ENCODE measurements at regions not wholly inside any gene's neighbourhood (a gene's known extent, or its start where the extent isn't known, plus 50 kb on each side); places are given as distances from the start of the nearest gene placed in this dataset.

GRCh38 chr15:93452537-93453211 lies 363.7 kb upstream of the RGMA start:
- no peaks in the 10 kb centered on the region for H3K27me3 Mint-ChIP-seq (ENCODE audit: low read depth)
- no peaks in the 10 kb centered on the region for H3K36me3 Mint-ChIP-seq (ENCODE audit: low read depth)
- no peak overlapping the region for H3K4me3 Mint-ChIP-seq
- H3K4me1 Mint-ChIP-seq (ENCODE audit: low read depth) = no peaks in the 10 kb centered on the region
- no peaks in the 10 kb centered on the region for H3K9me3 Mint-ChIP-seq
- H3K27ac Mint-ChIP-seq = no peak overlapping the region

DNA sequence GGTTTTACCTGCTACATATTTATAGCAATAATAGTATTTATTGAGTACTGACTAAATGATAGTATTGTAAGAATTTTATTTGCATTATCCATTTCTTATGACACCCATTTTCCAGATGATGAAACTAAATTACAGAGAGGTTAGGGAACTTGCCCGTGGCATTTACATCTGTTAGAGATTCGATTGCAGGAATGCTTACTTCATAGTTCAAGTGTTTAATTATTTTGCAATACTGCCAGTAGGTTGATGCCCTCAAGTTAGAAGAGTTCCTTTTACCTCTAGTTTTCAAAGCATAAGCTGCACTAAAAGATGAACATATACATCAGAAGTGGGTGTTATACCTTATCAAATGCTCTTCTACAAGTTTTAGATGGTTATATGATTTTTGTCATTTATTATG lies 362.8 kb upstream of the RGMA start:
- Mint-ChIP-seq H3K27me3 (ENCODE audit: low read depth) (no peaks in the 10 kb centered on the region), H3K36me3 (ENCODE audit: low read depth) (no peaks in the 10 kb centered on the region), H3K4me3 (no peak overlapping the region), H3K9me3 (no peaks in the 10 kb centered on the region), H3K4me1 (ENCODE audit: low read depth) (no peaks in the 10 kb centered on the region), H3K27ac (no peak overlapping the region)

GRCh38 chr15:93451265-93451664 lies 362.3 kb upstream of the RGMA start:
- Mint-ChIP-seq H3K4me3 (no peak overlapping the region), H3K4me1 (ENCODE audit: low read depth) (no peaks in the 10 kb centered on the region), H3K27ac (no peak overlapping the region), H3K36me3 (ENCODE audit: low read depth) (no peaks in the 10 kb centered on the region), H3K27me3 (ENCODE audit: low read depth) (no peaks in the 10 kb centered on the region), H3K9me3 (no peaks in the 10 kb centered on the region)

DNA sequence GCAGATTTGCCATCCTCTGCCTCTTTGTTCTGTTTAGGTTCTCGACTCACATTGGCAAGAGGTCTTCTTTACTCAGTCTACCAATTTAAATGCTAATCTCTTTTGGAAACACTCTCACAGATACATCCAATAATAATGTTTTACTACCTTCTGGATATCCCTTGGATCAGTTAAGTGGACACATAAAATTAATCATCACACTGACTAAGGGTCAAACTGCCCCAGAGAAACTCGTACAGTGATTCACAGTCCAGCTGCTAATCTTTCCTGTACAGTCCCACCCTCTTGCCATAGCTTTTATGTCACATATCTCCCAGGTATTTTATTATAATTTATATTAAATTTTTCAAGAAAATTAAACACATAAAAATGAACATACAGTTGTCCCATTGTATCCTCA lies 360.8 kb upstream of the RGMA start:
- Mint-ChIP-seq H3K4me1 (ENCODE audit: low read depth) (no peaks in the 10 kb centered on the region), H3K36me3 (ENCODE audit: low read depth) (no peaks in the 10 kb centered on the region), H3K27me3 (ENCODE audit: low read depth) (no peaks in the 10 kb centered on the region), H3K27ac (no peak overlapping the region), H3K4me3 (no peak overlapping the region), H3K9me3 (no peaks in the 10 kb centered on the region)

DNA sequence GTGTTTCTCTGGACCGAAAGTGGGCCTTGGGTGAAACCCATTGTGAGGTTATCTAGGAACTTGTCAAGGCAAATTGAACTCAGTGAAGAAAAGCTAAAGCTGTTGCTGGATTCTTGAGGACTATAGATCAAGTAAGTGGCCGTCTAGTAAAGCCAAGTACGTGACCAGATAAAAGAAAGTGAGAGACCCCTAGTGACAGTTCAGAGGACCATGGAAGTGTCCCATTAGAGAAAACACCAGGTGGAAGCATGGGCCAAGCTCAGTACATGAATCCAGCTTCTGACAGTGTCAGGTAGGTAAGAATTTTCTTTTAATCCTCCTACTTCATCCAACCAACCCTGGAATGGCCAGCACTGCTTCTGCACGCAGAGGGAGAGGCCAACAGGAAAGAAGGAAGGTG lies 349.3 kb upstream of the RGMA start:
- Mint-ChIP-seq H3K4me1 (ENCODE audit: low read depth) (no peaks in the 10 kb centered on the region), H3K27me3 (ENCODE audit: low read depth) (peaks cover 4% of the 10 kb centered on the region), H3K9me3 (no peaks in the 10 kb centered on the region), H3K4me3 (no peak overlapping the region), H3K36me3 (ENCODE audit: low read depth) (no peaks in the 10 kb centered on the region), H3K27ac (no peak overlapping the region)

DNA sequence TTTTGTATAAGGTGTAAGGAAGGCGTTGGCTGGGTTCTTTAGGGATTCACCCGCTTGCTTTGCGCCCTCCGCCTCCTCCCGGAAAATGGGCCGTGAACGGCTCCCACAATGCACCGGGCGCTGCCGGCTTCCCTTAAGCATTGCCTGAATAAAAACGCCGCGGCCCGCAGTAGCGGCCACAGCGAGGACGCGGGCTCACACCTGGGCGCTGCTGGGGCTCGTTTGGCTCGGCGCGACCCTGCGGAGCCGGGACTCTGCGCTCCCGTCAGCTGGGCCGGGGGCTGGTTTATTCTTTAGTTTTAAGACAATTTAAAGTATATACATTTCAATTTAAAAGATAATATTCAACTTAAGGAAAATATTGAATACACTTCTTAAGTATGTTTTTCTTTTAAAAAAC lies 343.5 kb upstream of the RGMA start:
- no peaks in the 10 kb centered on the region for H3K27me3 Mint-ChIP-seq (ENCODE audit: low read depth)
- H3K9me3 Mint-ChIP-seq = no peaks in the 10 kb centered on the region
- H3K27ac Mint-ChIP-seq = no peak overlapping the region
- H3K36me3 Mint-ChIP-seq (ENCODE audit: low read depth) = no peaks in the 10 kb centered on the region
- H3K4me1 Mint-ChIP-seq (ENCODE audit: low read depth) = no peaks in the 10 kb centered on the region
- H3K4me3 Mint-ChIP-seq = no peak overlapping the region

DNA sequence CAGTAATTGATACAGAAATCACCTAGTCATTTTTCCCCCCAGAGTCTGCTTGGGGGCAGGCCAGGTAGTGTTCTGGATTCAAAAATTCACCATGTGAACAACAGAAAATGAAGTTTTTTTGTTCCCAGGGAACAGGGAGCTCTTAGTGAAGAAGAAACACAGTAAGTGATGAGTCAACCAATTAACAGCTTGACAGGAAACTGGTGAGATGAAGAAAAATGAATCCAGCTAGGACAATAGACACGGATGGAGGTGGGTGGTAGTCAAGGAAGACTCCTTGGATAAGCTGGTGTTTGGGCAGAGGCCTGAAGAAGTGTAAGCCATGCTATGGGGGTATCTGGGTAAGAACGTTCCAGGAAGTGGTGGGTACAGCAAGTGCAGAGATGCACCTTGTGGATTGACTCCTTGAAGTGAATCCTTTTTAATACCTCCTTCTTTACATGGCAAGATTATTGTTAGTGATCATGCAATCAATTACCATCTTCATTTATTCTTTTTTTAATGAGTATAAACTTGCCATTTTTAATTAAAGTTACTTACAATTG lies 339.9 kb upstream of the RGMA start:
- no peaks in the 10 kb centered on the region for H3K36me3 Mint-ChIP-seq (ENCODE audit: low read depth)
- H3K27ac Mint-ChIP-seq = no peak overlapping the region
- H3K4me1 Mint-ChIP-seq (ENCODE audit: low read depth) = no peaks in the 10 kb centered on the region
- H3K27me3 Mint-ChIP-seq (ENCODE audit: low read depth) = no peaks in the 10 kb centered on the region
- H3K4me3 Mint-ChIP-seq = no peak overlapping the region
- no peaks in the 10 kb centered on the region for H3K9me3 Mint-ChIP-seq

DNA sequence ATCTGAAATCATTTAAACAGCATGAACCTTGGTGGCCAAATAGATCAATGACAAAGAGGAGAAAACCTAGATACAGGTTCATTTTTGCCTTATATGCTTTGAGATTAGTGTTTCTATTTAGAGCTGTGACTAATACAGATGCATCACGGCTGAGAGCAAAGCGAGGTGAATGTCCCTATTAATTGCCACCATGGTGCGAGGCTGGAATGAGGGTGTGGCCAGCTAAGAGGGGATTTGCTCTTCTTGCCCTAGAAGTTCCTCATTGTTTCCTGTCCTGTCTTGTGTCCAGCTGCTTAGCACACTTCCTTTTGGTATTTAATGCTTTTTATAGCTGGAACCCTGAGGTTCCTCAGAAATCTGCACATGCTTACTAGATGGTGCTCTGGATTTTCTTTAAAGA lies 339.1 kb upstream of the RGMA start:
- H3K27ac Mint-ChIP-seq = no peak overlapping the region
- no peaks in the 10 kb centered on the region for H3K36me3 Mint-ChIP-seq (ENCODE audit: low read depth)
- H3K27me3 Mint-ChIP-seq (ENCODE audit: low read depth) = no peaks in the 10 kb centered on the region
- H3K4me1 Mint-ChIP-seq (ENCODE audit: low read depth) = no peaks in the 10 kb centered on the region
- no peak overlapping the region for H3K4me3 Mint-ChIP-seq
- no peaks in the 10 kb centered on the region for H3K9me3 Mint-ChIP-seq

DNA sequence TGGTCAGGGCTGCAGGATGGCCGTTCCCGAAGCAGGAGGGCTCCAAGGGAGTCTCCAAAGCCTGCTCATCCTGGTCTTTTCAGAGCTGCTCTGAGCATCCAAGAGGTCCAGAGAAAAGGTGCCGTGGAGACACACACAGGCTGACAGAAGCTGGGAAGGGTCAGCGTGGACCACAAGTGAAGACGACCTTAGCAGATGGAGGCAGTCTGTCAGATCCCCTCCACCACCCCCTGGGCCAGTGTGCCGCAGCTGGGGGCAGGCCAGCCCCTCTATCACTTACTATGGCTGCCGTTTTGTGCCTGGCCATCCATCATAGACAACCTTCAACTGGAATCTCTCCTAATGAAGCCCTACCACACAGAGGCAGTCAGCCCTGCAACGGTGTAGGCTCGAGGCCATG lies 335.1 kb upstream of the RGMA start:
- no peak overlapping the region for H3K27ac Mint-ChIP-seq
- no peaks in the 10 kb centered on the region for H3K27me3 Mint-ChIP-seq (ENCODE audit: low read depth)
- H3K36me3 Mint-ChIP-seq (ENCODE audit: low read depth) = no peaks in the 10 kb centered on the region
- H3K9me3 Mint-ChIP-seq = no peaks in the 10 kb centered on the region
- H3K4me3 Mint-ChIP-seq = no peak overlapping the region
- H3K4me1 Mint-ChIP-seq (ENCODE audit: low read depth) = no peaks in the 10 kb centered on the region

DNA sequence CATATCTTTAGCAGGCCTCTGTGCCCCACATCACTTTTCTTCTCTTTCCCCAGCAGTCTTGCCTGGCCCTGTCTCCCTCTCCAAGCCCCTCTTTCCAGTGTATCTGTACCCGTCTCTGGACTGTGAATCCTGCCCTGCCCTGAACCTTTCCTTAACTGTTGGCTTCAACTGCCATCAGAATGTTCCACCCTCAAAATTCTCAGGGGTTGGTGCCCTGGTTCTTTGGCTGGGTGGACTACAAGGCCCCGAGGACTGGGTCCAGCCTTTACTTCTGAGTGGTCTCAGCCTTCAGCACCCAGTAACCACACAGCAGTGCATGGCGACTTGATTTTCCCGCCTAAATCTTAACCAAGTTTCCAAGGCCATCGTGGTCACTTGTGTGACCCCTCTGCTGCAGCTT lies 333.5 kb upstream of the RGMA start:
- H3K4me1 Mint-ChIP-seq (ENCODE audit: low read depth) = no peaks in the 10 kb centered on the region
- H3K36me3 Mint-ChIP-seq (ENCODE audit: low read depth) = no peaks in the 10 kb centered on the region
- H3K27ac Mint-ChIP-seq = no peak overlapping the region
- H3K27me3 Mint-ChIP-seq (ENCODE audit: low read depth) = no peaks in the 10 kb centered on the region
- H3K4me3 Mint-ChIP-seq = no peak overlapping the region
- H3K9me3 Mint-ChIP-seq = no peaks in the 10 kb centered on the region

- Mint-ChIP-seq H3K4me3 (no peak overlapping the region), H3K36me3 (ENCODE audit: low read depth) (no peaks in the 10 kb centered on the region), H3K27me3 (ENCODE audit: low read depth) (no peaks in the 10 kb centered on the region), H3K27ac (no peak overlapping the region), H3K4me1 (ENCODE audit: low read depth) (no peaks in the 10 kb centered on the region), H3K9me3 (no peaks in the 10 kb centered on the region)
Measured at GRCh38 chr15:93420477-93420876, 331.5 kb upstream of the RGMA start.

DNA sequence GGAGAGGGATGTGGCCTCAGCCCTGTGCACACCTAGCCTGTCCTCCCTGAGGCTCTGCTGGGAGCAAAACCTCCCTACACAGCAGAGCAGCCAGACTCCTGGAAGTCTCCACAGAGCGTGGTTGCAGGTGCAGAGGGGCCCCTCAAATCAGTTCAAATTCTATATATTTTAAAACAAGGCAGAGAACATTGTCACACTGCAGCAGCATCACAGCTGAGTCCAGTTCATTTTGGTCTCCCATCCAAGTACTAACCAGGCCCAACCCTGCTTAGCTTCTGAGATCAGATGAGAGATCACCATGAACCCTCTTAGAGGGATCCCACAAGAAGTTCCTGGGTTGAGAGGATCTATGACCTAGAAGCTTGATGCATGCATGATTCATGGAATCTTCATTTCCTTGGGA lies 331.0 kb upstream of the RGMA start:
- Mint-ChIP-seq H3K36me3 (ENCODE audit: low read depth) (no peaks in the 10 kb centered on the region), H3K27ac (no peak overlapping the region), H3K4me3 (no peak overlapping the region), H3K27me3 (ENCODE audit: low read depth) (no peaks in the 10 kb centered on the region), H3K4me1 (ENCODE audit: low read depth) (no peaks in the 10 kb centered on the region), H3K9me3 (no peaks in the 10 kb centered on the region)

DNA sequence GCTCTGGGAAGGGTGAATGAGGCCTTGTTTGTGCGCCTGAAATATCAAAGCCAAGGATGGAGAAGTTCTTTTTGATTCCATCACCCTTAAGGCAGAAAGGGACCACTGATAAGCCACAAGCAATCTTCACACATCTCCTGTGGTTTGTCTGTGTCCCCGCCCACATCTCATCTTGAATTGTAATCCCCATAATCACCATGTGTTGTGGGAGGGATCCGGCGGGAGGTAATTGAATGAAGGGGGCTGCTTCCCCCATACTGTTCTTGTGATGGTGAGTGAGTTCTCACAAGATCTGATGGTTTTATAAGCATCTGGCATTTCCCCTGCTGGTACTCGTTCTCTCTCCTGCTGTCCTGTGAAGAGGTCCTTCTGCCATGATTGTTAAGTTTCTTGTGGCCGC lies 329.6 kb upstream of the RGMA start:
- no peaks in the 10 kb centered on the region for H3K36me3 Mint-ChIP-seq (ENCODE audit: low read depth)
- H3K27ac Mint-ChIP-seq = no peak overlapping the region
- no peak overlapping the region for H3K4me3 Mint-ChIP-seq
- H3K27me3 Mint-ChIP-seq (ENCODE audit: low read depth) = no peaks in the 10 kb centered on the region
- H3K4me1 Mint-ChIP-seq (ENCODE audit: low read depth) = no peaks in the 10 kb centered on the region
- H3K9me3 Mint-ChIP-seq = no peaks in the 10 kb centered on the region

- H3K27me3 Mint-ChIP-seq (ENCODE audit: low read depth) = no peaks in the 10 kb centered on the region
- H3K36me3 Mint-ChIP-seq (ENCODE audit: low read depth) = no peaks in the 10 kb centered on the region
- H3K4me3 Mint-ChIP-seq = no peak overlapping the region
- no peak overlapping the region for H3K27ac Mint-ChIP-seq
- H3K4me1 Mint-ChIP-seq (ENCODE audit: low read depth) = no peaks in the 10 kb centered on the region
- H3K9me3 Mint-ChIP-seq = no peaks in the 10 kb centered on the region
Measured at GRCh38 chr15:93417631-93418030, 328.6 kb upstream of the RGMA start.

GRCh38 chr15:93417156-93417555 lies 328.1 kb upstream of the RGMA start:
- H3K4me3 Mint-ChIP-seq = no peak overlapping the region
- no peaks in the 10 kb centered on the region for H3K9me3 Mint-ChIP-seq
- no peaks in the 10 kb centered on the region for H3K4me1 Mint-ChIP-seq (ENCODE audit: low read depth)
- no peak overlapping the region for H3K27ac Mint-ChIP-seq
- H3K27me3 Mint-ChIP-seq (ENCODE audit: low read depth) = no peaks in the 10 kb centered on the region
- no peaks in the 10 kb centered on the region for H3K36me3 Mint-ChIP-seq (ENCODE audit: low read depth)

GRCh38 chr15:93415576-93415975 lies 326.6 kb upstream of the RGMA start:
- no peaks in the 10 kb centered on the region for H3K4me1 Mint-ChIP-seq (ENCODE audit: low read depth)
- H3K4me3 Mint-ChIP-seq = no peak overlapping the region
- no peaks in the 10 kb centered on the region for H3K36me3 Mint-ChIP-seq (ENCODE audit: low read depth)
- peaks cover 6% of the 10 kb centered on the region for H3K9me3 Mint-ChIP-seq
- H3K27ac Mint-ChIP-seq = no peak overlapping the region
- H3K27me3 Mint-ChIP-seq (ENCODE audit: low read depth) = no peaks in the 10 kb centered on the region
